Endothelial cell (in vitro differentiated cells): ENCODE measurements at regions not wholly inside any gene's neighbourhood (a gene's known extent, or its start where the extent isn't known, plus 50 kb on each side); places are given as distances from the start of the nearest gene placed in this dataset.
"Not testable (repeated sequence)": the region's sequence is repeated elsewhere in the genome, so short reads cannot be mapped to it uniquely, and the experiment has no call there.

Experiments used
- DNase-seq: peaks from one replicate; pipeline ENCODE4 v3.0.0; 2021; ENCODE audit warnings: low spot score
- H3K27ac Mint-ChIP-seq: one replicate; pipeline ENCODE4 v1.8.0; 2021; ENCODE audit warnings: mixed read lengths, inconsistent platforms; ENCODE audit not compliant: unreplicated experiment
- H3K27me3 Mint-ChIP-seq: one replicate; pipeline ENCODE4 v1.8.0; 2021; ENCODE audit warnings: mild to moderate bottlenecking, moderate library complexity, mixed read lengths, inconsistent platforms; ENCODE audit not compliant: unreplicated experiment
- H3K36me3 Mint-ChIP-seq: one replicate; pipeline ENCODE4 v1.8.0; 2021; ENCODE audit warnings: mild to moderate bottlenecking, low read depth, mixed read lengths, inconsistent platforms; ENCODE audit not compliant: unreplicated experiment
- H3K4me1 Mint-ChIP-seq: one replicate; pipeline ENCODE4 v1.8.0; 2021; ENCODE audit warnings: mild to moderate bottlenecking, mixed read lengths, inconsistent platforms; ENCODE audit not compliant: unreplicated experiment
- H3K4me3 Mint-ChIP-seq: one replicate; pipeline ENCODE4 v1.8.0; 2021; ENCODE audit warnings: mild to moderate bottlenecking, mixed read lengths, inconsistent platforms; ENCODE audit not compliant: unreplicated experiment
- H3K9me3 Mint-ChIP-seq: one replicate; pipeline ENCODE4 v1.8.0; 2021; ENCODE audit warnings: mixed read lengths, inconsistent platforms; ENCODE audit not compliant: unreplicated experiment
- TF ChIP-seq, protein P1 (sequence below): fragments of 200-600 bp; sonication (generic); IDR thresholded peaks from one replicate; pipeline ENCODE4 v1.5.0; 2021; ENCODE audit warnings: antibody characterized with exemption; ENCODE audit not compliant: unreplicated experiment

DNA sequence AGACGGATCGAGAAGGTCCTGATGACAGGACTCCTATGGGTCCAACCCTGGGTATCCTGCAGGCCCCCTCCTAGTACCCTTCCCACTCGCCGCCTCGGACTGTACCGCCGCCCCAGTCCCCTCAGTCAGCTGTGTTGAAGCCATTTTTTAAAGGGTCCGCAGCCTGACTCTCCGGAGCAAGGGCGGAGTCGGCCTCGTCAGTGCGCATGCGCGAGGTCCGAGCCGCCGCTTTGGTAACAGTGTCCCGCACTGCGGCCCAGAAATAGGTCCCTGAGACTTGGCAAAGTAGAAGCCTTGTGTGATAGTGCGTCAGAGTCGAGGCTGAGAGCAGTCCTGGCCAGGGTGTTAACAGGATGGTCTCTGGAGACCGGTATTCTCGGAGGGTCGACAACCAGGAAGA is 769.0 kb upstream of the ALG10B start:
- Mint-ChIP-seq H3K27ac (no peak overlapping the region), H3K27me3 (peaks cover 30% of the 10 kb centered on the region), H3K36me3 (peaks cover 22% of the 10 kb centered on the region), H3K4me3 (no peak overlapping the region), H3K4me1 (no peaks in the 10 kb centered on the region), H3K9me3 (peaks cover 41% of the 10 kb centered on the region)
- no peak for DNase-seq
- TF ChIP-seq, protein P1, sequence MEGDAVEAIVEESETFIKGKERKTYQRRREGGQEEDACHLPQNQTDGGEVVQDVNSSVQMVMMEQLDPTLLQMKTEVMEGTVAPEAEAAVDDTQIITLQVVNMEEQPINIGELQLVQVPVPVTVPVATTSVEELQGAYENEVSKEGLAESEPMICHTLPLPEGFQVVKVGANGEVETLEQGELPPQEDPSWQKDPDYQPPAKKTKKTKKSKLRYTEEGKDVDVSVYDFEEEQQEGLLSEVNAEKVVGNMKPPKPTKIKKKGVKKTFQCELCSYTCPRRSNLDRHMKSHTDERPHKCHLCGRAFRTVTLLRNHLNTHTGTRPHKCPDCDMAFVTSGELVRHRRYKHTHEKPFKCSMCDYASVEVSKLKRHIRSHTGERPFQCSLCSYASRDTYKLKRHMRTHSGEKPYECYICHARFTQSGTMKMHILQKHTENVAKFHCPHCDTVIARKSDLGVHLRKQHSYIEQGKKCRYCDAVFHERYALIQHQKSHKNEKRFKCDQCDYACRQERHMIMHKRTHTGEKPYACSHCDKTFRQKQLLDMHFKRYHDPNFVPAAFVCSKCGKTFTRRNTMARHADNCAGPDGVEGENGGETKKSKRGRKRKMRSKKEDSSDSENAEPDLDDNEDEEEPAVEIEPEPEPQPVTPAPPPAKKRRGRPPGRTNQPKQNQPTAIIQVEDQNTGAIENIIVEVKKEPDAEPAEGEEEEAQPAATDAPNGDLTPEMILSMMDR, result no peak

DNA sequence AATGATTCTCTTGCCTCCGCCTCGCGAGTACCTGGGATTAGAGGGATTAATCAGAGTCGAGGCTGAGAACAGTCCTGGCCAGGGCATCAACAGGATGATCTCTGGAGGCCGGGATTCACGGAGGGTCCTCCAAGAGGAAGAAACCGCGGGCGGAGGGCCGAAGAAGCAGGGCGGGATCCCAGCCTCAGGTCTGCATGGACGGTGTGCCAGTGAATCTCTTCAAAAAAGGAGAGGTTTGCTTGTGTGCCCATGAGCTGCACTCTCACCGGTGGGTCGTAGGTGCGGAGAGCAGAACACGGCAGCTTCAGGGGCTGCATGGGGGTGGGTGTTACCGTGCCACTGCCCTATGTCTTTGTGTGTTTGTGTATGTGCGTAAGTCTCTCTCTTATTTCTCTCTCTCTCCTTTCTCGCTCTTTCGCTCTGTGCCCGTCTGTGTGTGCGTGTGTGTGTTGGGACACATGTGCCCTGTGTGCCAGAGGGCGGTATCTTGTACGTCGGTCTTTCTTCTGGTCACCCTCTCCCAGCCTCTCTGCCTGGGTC is 768.2 kb upstream of the ALG10B start:
- H3K4me1 Mint-ChIP-seq, result no peaks in the 10 kb centered on the region
- H3K9me3 Mint-ChIP-seq, result peaks cover 43% of the 10 kb centered on the region
- H3K4me3 Mint-ChIP-seq, result peak overlapping the region; percentile 39
- H3K27me3 Mint-ChIP-seq, result peaks cover 27% of the 10 kb centered on the region
- TF ChIP-seq, protein P1, result no peak
- DNase-seq, result no peak
- H3K36me3 Mint-ChIP-seq, result peaks cover 22% of the 10 kb centered on the region
- no peak overlapping the region for H3K27ac Mint-ChIP-seq

DNA sequence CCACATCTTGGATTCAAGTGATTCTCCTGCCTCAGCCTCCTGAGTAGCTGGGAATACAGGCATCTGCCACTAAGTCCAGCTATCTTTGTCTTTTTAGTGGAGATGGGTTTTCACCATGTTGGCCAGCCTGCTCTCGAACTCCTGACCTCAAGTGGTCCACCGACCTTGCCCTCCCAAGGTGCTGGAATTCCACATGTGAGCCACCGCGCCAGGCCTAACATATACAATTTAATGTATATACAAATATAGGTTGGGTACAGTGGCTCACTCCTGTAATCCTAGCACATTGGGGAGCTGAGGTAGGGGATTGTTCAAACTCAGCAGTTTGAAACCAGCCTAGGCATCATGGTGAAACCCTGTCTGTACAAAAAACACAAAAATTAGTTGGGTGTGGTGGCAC is 759.6 kb upstream of the ALG10B start:
- Mint-ChIP-seq H3K36me3 (peaks cover 11% of the 10 kb centered on the region), H3K9me3 (peaks cover 17% of the 10 kb centered on the region)
- not testable (repeated sequence) for H3K4me3 Mint-ChIP-seq, H3K27me3 Mint-ChIP-seq, H3K4me1 Mint-ChIP-seq, H3K27ac Mint-ChIP-seq, DNase-seq

DNA sequence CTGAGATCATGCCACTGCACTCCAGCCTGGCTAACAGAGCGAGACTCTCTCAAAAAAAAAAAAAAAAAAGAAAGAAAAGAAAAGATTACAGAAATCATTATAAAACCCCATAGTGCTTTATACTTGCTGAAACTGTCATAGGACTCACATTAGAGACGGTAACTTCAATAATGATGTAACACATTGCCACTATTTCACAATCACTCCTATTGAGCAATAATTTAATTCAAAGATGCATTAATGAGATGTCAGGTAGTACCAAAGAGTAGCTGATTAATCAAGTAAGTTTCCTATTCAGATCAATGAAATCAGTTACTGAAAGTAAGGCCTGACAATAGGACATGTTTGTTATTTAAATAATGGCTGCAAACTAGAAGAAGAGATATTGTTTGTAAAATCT is 751.5 kb upstream of the ALG10B start:
- no peak overlapping the region for H3K4me3 Mint-ChIP-seq
- TF ChIP-seq, protein P1, result no peak
- peaks cover 23% of the 10 kb centered on the region for H3K9me3 Mint-ChIP-seq
- no peak overlapping the region for H3K27ac Mint-ChIP-seq
- H3K4me1 Mint-ChIP-seq, result no peaks in the 10 kb centered on the region
- peaks cover 11% of the 10 kb centered on the region for H3K36me3 Mint-ChIP-seq
- no peak for DNase-seq
- peaks cover 2% of the 10 kb centered on the region for H3K27me3 Mint-ChIP-seq

DNA sequence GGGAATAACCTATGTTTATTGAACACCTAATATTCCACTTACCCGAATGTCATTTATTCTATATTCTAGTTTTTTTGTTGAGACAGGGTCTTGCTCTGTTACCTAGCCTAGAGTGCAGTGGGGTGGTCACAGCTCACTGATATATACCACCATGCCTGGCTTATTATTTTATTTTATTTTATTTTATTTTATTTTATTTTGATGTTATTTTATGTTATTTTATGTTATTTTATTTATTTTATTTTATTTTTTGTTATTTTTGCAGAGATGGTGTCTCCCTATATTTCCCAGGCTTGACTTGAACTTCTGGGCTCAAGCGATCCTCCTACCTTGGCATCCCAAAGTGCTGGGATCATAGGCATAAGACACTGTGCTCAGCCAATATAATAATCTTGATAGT is 746.0 kb upstream of the ALG10B start:
- H3K36me3 Mint-ChIP-seq, result peaks cover 11% of the 10 kb centered on the region
- not testable (repeated sequence) for H3K4me3 Mint-ChIP-seq, DNase-seq, H3K27me3 Mint-ChIP-seq, H3K27ac Mint-ChIP-seq, H3K4me1 Mint-ChIP-seq
- peaks cover 22% of the 10 kb centered on the region for H3K9me3 Mint-ChIP-seq
